ENCODE measurements at regions not wholly inside any gene's neighbourhood (a gene's known extent, or its start where the extent isn't known, plus 50 kb on each side); places are given as distances from the start of the nearest gene placed in this dataset.

- TF ChIP-seq PRDM15 (CRISPR knock-in tag; IDR thresholded peaks at IDR 0.05) (no peak), EP300 (IDR thresholded peaks at IDR 0.05; ENCODE audit: borderline replicate concordance in 1 of 2, control insufficient read depth in 1 of 2, low read depth in 2 of 2, low read length in 2 of 2) (no peak), SUPT20H (IDR thresholded peaks at IDR 0.05; ENCODE audit: borderline replicate concordance, control insufficient read depth, low read depth, low read length) (no peak)
Measured at GRCh38 chr17:51434434-51435170, 174.3 kb downstream of the UTP18 start (continued).

- no peaks in the 10 kb centered on the region for H4K20me1 ChIP-seq (ENCODE audit: control insufficient read depth, insufficient read depth)
- ChIA-PET POLR2A (no interaction called here), RAD21 (ENCODE audit: unreplicated experiment) (no interaction called here), SMC1A (ENCODE audit: uncharacterized antibody, unreplicated experiment) (no interaction called here), CTCF (interaction anchor here (1.3 to 2.2 kb wide), 5 partner anchors 9 to 32 kb away, joined by 5 to 12 read pairs (median 6); no protein-coding TSS in a partner anchor)
- no peaks in the 10 kb centered on the region for H3K9me3 ChIP-seq (replicated peaks; ENCODE audit: control insufficient read depth, insufficient read depth, low read length)
- no TSS peak for BruUV-seq (replicated peaks)
- ATAC-seq (no peak), FAIRE-seq (no peak), DNase-seq (ENCODE audit: low read depth, low spot score) (no peak)
- intact Hi-C loops (cut with micrococcal nuclease; ENCODE audit: unreplicated experiment) = no loop called here
- H3K4me3 ChIP-seq = no peak overlapping the region
- H3K4me2 ChIP-seq (ENCODE audit: control insufficient read depth, insufficient read depth) = no peak overlapping the region
- H3K27me3 ChIP-seq (replicated peaks in 1 of 2; ENCODE audit: control insufficient read depth in 2 of 2, insufficient read depth in 2 of 2, low read length in 1 of 2) = no peaks in the 10 kb centered on the region; a peak in 1 of 4 replicates
- no peaks in the 10 kb centered on the region for H3K36me3 ChIP-seq (ENCODE audit: control insufficient read depth in 2 of 2, insufficient read depth in 2 of 2, low read length in 1 of 2)
- no peak overlapping the region for H3K9ac ChIP-seq (ENCODE audit: control insufficient read depth, insufficient read depth, low read length)
- H3K4me1 ChIP-seq (ENCODE audit: control insufficient read depth, insufficient read depth, low read length) = no peaks in the 10 kb centered on the region
- H3K79me2 ChIP-seq (ENCODE audit: control insufficient read depth, insufficient read depth, low read length) = no peaks in the 10 kb centered on the region
- no peak overlapping the region for H2AFZ ChIP-seq (ENCODE audit: control insufficient read depth, low read depth, low read length)
- TF ChIP-seq DPF2 (IDR thresholded peaks at IDR 0.05) (no peak), HDAC2 (IDR thresholded peaks at IDR 0.05) (no peak), SREBF2 (IDR thresholded peaks at IDR 0.05; ENCODE audit: low read length) (no peak), CREB1 (IDR thresholded peaks at IDR 0.05; ENCODE audit: low read depth) (no peak), SMAD1 (IDR thresholded peaks at IDR 0.05; ENCODE audit: low read depth, partially characterized antibody) (no peak), EP300 (IDR thresholded peaks at IDR 0.05; ENCODE audit: borderline replicate concordance in 1 of 2, control insufficient read depth in 1 of 2, low read depth in 2 of 2, low read length in 2 of 2) (no peak), NFYB (IDR thresholded peaks at IDR 0.05; ENCODE audit: insufficient read depth, low read depth, low read length) (no peak)
- in situ Hi-C loops (cut with MboI) = no loop called here
- WGBS (ENCODE audit: insufficient coverage, insufficient replicate concordance, low lambda C conversion rate, missing lambda C conversion rate) = 42% methylated on average over 3 of the region's 3 CpGs
- no peak overlapping the region for H3K27ac ChIP-seq (ENCODE audit: control insufficient read depth, insufficient read depth)
Measured at GRCh38 chr17:51435171-51435552, 174.8 kb downstream of the UTP18 start.

Data from GM12878 (cell line).